Ovary (tissue), 7 donors: ENCODE measurements at regions not wholly inside any gene's neighbourhood (a gene's known extent, or its start where the extent isn't known, plus 50 kb on each side); places are given as distances from the start of the nearest gene placed in this dataset.

Experiments
- DNase-seq, 5 donors: peaks; one replicate each; pipeline ENCODE4 v3.0.0-alpha.2; 2019 to 2020
- H3K27ac ChIP-seq, 2 donors: fragments of 200-600 bp; one replicate each; pipeline versions ENCODE4 v1.5.1 to v1.8.0; 2019 to 2022
- H3K27me3 ChIP-seq: fragments of 200-600 bp; one replicate; pipeline ENCODE4 v1.8.0; 2022
- H3K36me3 ChIP-seq: fragments of 200-600 bp; sonication (generic); one replicate; pipeline ENCODE4 v1.5.1; 2019
- H3K4me1 ChIP-seq: one replicate; pipeline ENCODE4 v1.8.1; 2013; ENCODE audit warnings: mild to moderate bottlenecking, moderate library complexity; ENCODE audit not compliant: insufficient read depth
- H3K4me3 ChIP-seq: fragments of 200-600 bp; sonication (generic); one replicate; pipeline ENCODE4 v1.5.1; 2017
- H3K9me3 ChIP-seq, 2 donors: fragments of 200-600 bp in 1 of 2; sonication (generic) in 1 of 2; one replicate each; pipeline versions ENCODE4 v1.5.1 to v1.8.1; 2013 to 2019; ENCODE audit warnings: mild to moderate bottlenecking in 1 of 2, moderate library complexity in 1 of 2
- CTCF ChIP-seq, 3 donors: fragments of 450-650 bp in 2 of 3; fragments of 200-600 bp in 1 of 3; IDR thresholded peaks; one replicate each; pipeline versions ENCODE4 v1.5.1 to v1.8.0; 2016 to 2022; ENCODE audit warnings: antibody characterized with exemption in 3 of 3, mild to moderate bottlenecking in 1 of 3
- EP300 ChIP-seq: sonication (generic); formaldehyde crosslinking; IDR thresholded peaks from one replicate; pipeline ENCODE4 v1.6.1; 2017; ENCODE audit warnings: antibody characterized with exemption
- POLR2A ChIP-seq: fragments of 450-650 bp; IDR thresholded peaks from one replicate; pipeline ENCODE4 v1.6.1; 2017; ENCODE audit warnings: antibody characterized with exemption, mild to moderate bottlenecking, moderate library complexity
- WGBS, 3 donors: extraction: QIAGEN DNeasy Blood & Tissue Kit in 1 of 3; methylation state at CpG; one replicate each; pipeline versions ENCODE4 v1.1.5 to v1.1.7; 2013 to 2017; 5-methylcytosine and 5-hydroxymethylcytosine counted together
- intact Hi-C, 4 donors: fragments of 100-400 bp; cut with DNase I; formaldehyde crosslinking; loops; one replicate each; pipeline versions ENCODE4 v1.11.0 to v1.15.1; 2022 to 2023
- donor health status: DM: no; HTN: no; CAD: no; lungs with moderate emphysema.
- donor health status: DM: no; HTN: no; CAD: no.
- donor health status: Bipolar disorder and iron deficiency.
- donor health status: DM: no; HTN: no; CAD: no.
- donor health status: DM: yes; HTN: yes; CAD: no.

GRCh38 chr4:116755051-116755450 lies 330.3 kb downstream of the TRAM1L1 start:
- H3K4me3 ChIP-seq, result no peak overlapping the region
- no peaks in the 10 kb centered on the region for H3K4me1 ChIP-seq
- intact Hi-C loops, result no loop called here
- WGBS, 3 donors, result 44 to 88% (median 87%) methylated on average over 1 of the region's 1 CpG
- H3K9me3 ChIP-seq, result no peaks in the 10 kb centered on the region
- no peaks in the 10 kb centered on the region for H3K36me3 ChIP-seq
- H3K27me3 ChIP-seq, result no peaks in the 10 kb centered on the region
- no peak for TF ChIP-seq CTCF (IDR thresholded peaks at IDR 0.05)
- no peak for TF ChIP-seq EP300
- no peak for TF ChIP-seq POLR2A
- no peak overlapping the region for H3K27ac ChIP-seq
- DNase-seq, result no peak

- intact Hi-C loops, result no loop called here
- no peak overlapping the region for H3K4me3 ChIP-seq
- no peak for DNase-seq
- H3K27me3 ChIP-seq, result no peaks in the 10 kb centered on the region
- WGBS, 3 donors, result 70 to 84% (median 72%) methylated on average over 2 of the region's 2 CpGs
- H3K27ac ChIP-seq, result no peak overlapping the region
- H3K36me3 ChIP-seq, result no peaks in the 10 kb centered on the region
- no peak for TF ChIP-seq CTCF (IDR thresholded peaks at IDR 0.05)
- no peaks in the 10 kb centered on the region for H3K9me3 ChIP-seq
- H3K4me1 ChIP-seq, result no peaks in the 10 kb centered on the region
These were observed 333.3 kb downstream of the TRAM1L1 start for GRCh38 chr4:116752027-116752426.

- no peak overlapping the region for H3K27ac ChIP-seq
- no peak for DNase-seq
- H3K9me3 ChIP-seq, result no peaks in the 10 kb centered on the region
- H3K4me3 ChIP-seq, result no peak overlapping the region
- no peak for TF ChIP-seq CTCF (IDR thresholded peaks at IDR 0.05)
- TF ChIP-seq EP300, result no peak
- TF ChIP-seq POLR2A, result no peak
- intact Hi-C loops, result no loop called here
- 94 to 96% (median 96%) methylated on average over 1 of the region's 1 CpG for WGBS, 3 donors
- no peaks in the 10 kb centered on the region for H3K4me1 ChIP-seq
- H3K36me3 ChIP-seq, result no peaks in the 10 kb centered on the region
- no peaks in the 10 kb centered on the region for H3K27me3 ChIP-seq
These were observed 348.6 kb downstream of the TRAM1L1 start for GRCh38 chr4:116736756-116737155.

- H3K36me3 ChIP-seq, result no peaks in the 10 kb centered on the region
These were observed 351.2 kb downstream of the TRAM1L1 start for GRCh38 chr4:116734178-116734577.

More at GRCh38 chr4:116734178-116734577, 351.2 kb downstream of the TRAM1L1 start:
- no peak overlapping the region for H3K27ac ChIP-seq
- H3K4me3 ChIP-seq, result no peak overlapping the region
- no peak for DNase-seq
- no peaks in the 10 kb centered on the region for H3K4me1 ChIP-seq
- no peaks in the 10 kb centered on the region for H3K27me3 ChIP-seq
- 80% methylated on average over 2 of the region's 2 CpGs for whole genome bisulfite sequencing, 3 donors
- intact Hi-C loops, result no loop called here
- TF ChIP-seq CTCF (IDR thresholded peaks at IDR 0.05), result no peak
- TF ChIP-seq EP300, result no peak
- no peak for TF ChIP-seq POLR2A
- no peaks in the 10 kb centered on the region for H3K9me3 ChIP-seq
